ENCODE measurements at regions not wholly inside any gene's neighbourhood (a gene's known extent, or its start where the extent isn't known, plus 50 kb on each side); places are given as distances from the start of the nearest gene placed in this dataset.

GRCh38 chr7:45359250-45359649 is 201.7 kb downstream of the RAMP3 start:
- DNase-seq, result no peak

GRCh38 chr7:45359776-45360175 is 202.2 kb downstream of the RAMP3 start:
- DNase-seq, result no peak

- no peak for DNase-seq
These were observed 206.1 kb downstream of the RAMP3 start for GRCh38 chr7:45363669-45364068.

GRCh38 chr7:45365341-45365740 is 207.8 kb downstream of the RAMP3 start:
- no peak for DNase-seq

GRCh38 chr7:45366475-45366874 is 207.7 kb upstream of the ADCY1 start:
- DNase-seq, result no peak

- no peak for DNase-seq
These were observed 207.1 kb upstream of the ADCY1 start for GRCh38 chr7:45367026-45367425.

- no peak for DNase-seq
These were observed 205.9 kb upstream of the ADCY1 start for GRCh38 chr7:45368129-45368807.

GRCh38 chr7:45384499-45384898 is 189.7 kb upstream of the ADCY1 start:
- DNase-seq, result no peak

GRCh38 chr7:45387837-45388236 is 186.3 kb upstream of the ADCY1 start:
- DNase-seq, result no peak

- DNase-seq, result no peak
These were observed 184.9 kb upstream of the ADCY1 start for GRCh38 chr7:45389073-45389872.

- DNase-seq, result no peak
These were observed 184.0 kb upstream of the ADCY1 start for GRCh38 chr7:45390180-45390579.

GRCh38 chr7:45390731-45391130 is 183.4 kb upstream of the ADCY1 start:
- DNase-seq, result no peak

GRCh38 chr7:45391618-45392451 is 182.3 kb upstream of the ADCY1 start:
- no peak for DNase-seq

GRCh38 chr7:45394117-45394708 is 180.0 kb upstream of the ADCY1 start:
- no peak for DNase-seq

- no peak for DNase-seq
These were observed 175.1 kb upstream of the ADCY1 start for GRCh38 chr7:45399069-45399468.

GRCh38 chr7:45400680-45401079 is 173.5 kb upstream of the ADCY1 start:
- no peak for DNase-seq

GRCh38 chr7:45401155-45401554 is 173.0 kb upstream of the ADCY1 start:
- DNase-seq, result no peak

GRCh38 chr7:45401851-45402250 is 172.3 kb upstream of the ADCY1 start:
- no peak for DNase-seq

- no peak for DNase-seq
These were observed 171.5 kb upstream of the ADCY1 start for GRCh38 chr7:45402480-45403218.

GRCh38 chr7:45404622-45405021 is 169.5 kb upstream of the ADCY1 start:
- no peak for DNase-seq

GRCh38 chr7:45407730-45408408 is 166.3 kb upstream of the ADCY1 start:
- DNase-seq, result no peak

GRCh38 chr7:45408409-45408737 is 165.8 kb upstream of the ADCY1 start:
- DNase-seq, result no peak

Measured in stimulated activated CD4-positive, alpha-beta T cell treated with anti-CD3 and anti-CD28 coated beads, Interleukin-4, amount 100 ng/mL, for 4 hours (primary cell).